Liver (tissue), 8 donors: ENCODE measurements at regions not wholly inside any gene's neighbourhood (a gene's known extent, or its start where the extent isn't known, plus 50 kb on each side); places are given as distances from the start of the nearest gene placed in this dataset.

ENCODE experiments used
- DNase-seq: peaks from one replicate; pipeline ENCODE4 v3.0.0-alpha.2; 2017; ENCODE audit warnings: low spot score
- H3K27ac ChIP-seq, 2 donors: one replicate each; pipeline ENCODE4 v1.7.0; 2013; ENCODE audit warnings: inconsistent platforms in 2 of 2, low read length in 2 of 2, control low read depth in 1 of 2, low read depth in 1 of 2, mild to moderate bottlenecking in 1 of 2
- H3K27me3 ChIP-seq, 4 donors: one replicate each; pipeline versions ENCODE4 v1.6.1 to v1.7.0; 2013; ENCODE audit warnings: low read length in 3 of 4, inconsistent platforms in 1 of 4, mild to moderate bottlenecking in 1 of 4, moderate library complexity in 1 of 4; ENCODE audit not compliant: control insufficient read depth in 4 of 4, insufficient read depth in 4 of 4
- H3K36me3 ChIP-seq, 4 donors: one replicate each; pipeline versions ENCODE4 v1.6.1 to v1.7.0; 2013; ENCODE audit warnings: low read length in 3 of 4, mild to moderate bottlenecking in 3 of 4, low read depth in 1 of 4, moderate library complexity in 1 of 4; ENCODE audit not compliant: control insufficient read depth in 4 of 4, insufficient read depth in 3 of 4
- H3K4me1 ChIP-seq, 4 donors: one replicate each; pipeline versions ENCODE4 v1.6.1 to v1.7.0; 2013; ENCODE audit warnings: low read length in 3 of 4, mild to moderate bottlenecking in 3 of 4, moderate library complexity in 1 of 4; ENCODE audit not compliant: control insufficient read depth in 4 of 4, insufficient read depth in 4 of 4
- H3K4me3 ChIP-seq, 3 donors: one replicate each; pipeline versions ENCODE4 v1.6.1 to v1.7.0; 2013; ENCODE audit warnings: low read length in 3 of 3, control low read depth in 1 of 3, low read depth in 1 of 3, mild to moderate bottlenecking in 1 of 3
- H3K9ac ChIP-seq, 2 donors: one replicate each; pipeline ENCODE4 v1.7.0; 2013; ENCODE audit warnings: low read length in 2 of 2, mild to moderate bottlenecking in 2 of 2, moderate library complexity in 2 of 2, control low read depth in 1 of 2, low read depth in 1 of 2
- H3K9me3 ChIP-seq, 4 donors: one replicate each; pipeline versions ENCODE4 v1.6.1 to v1.7.0; 2013; ENCODE audit warnings: low read length in 3 of 4; ENCODE audit not compliant: control insufficient read depth in 4 of 4
- CTCF ChIP-seq: fragments of 150-350 bp; IDR thresholded peaks from 2 replicates; pipeline ENCODE4 v1.5.1; 2017; ENCODE audit warnings: improper control_type of control experiment, low read depth, low read length; ENCODE audit not compliant: missing input control
- EGR1 ChIP-seq, 2 donors: IDR thresholded peaks; 2 replicates each; pipeline ENCODE4 v1.6.1; 2016 to 2018; ENCODE audit warnings: antibody characterized with exemption in 2 of 2, low read depth in 2 of 2
- FOXA1 ChIP-seq: IDR thresholded peaks from 2 replicates; pipeline ENCODE4 v1.6.1; 2016; ENCODE audit warnings: antibody characterized with exemption
- GABPA ChIP-seq, 2 donors: IDR thresholded peaks in 1 of 2; conservative IDR thresholded peaks in 1 of 2; 2 replicates each; pipeline ENCODE4 v1.6.1; 2016; ENCODE audit warnings: antibody characterized with exemption in 2 of 2, mild to moderate bottlenecking in 1 of 2, moderate library complexity in 1 of 2
- HNF4G ChIP-seq: IDR thresholded peaks from 2 replicates; pipeline ENCODE4 v1.6.1; 2016; ENCODE audit warnings: antibody characterized with exemption
- JUND ChIP-seq, 2 donors: IDR thresholded peaks; 2 replicates each; pipeline ENCODE4 v1.6.1; 2016; ENCODE audit warnings: antibody characterized with exemption in 2 of 2
- RAD21 ChIP-seq, 2 donors: IDR thresholded peaks; 2 replicates each; pipeline ENCODE4 v1.6.1; 2016; ENCODE audit warnings: antibody characterized with exemption in 2 of 2, mild to moderate bottlenecking in 2 of 2
- REST ChIP-seq: IDR thresholded peaks from 2 replicates; pipeline ENCODE4 v1.6.1; 2016; ENCODE audit warnings: antibody characterized with exemption, mild to moderate bottlenecking
- SP1 ChIP-seq: IDR thresholded peaks from 2 replicates; pipeline ENCODE4 v1.6.1; 2018; ENCODE audit warnings: antibody characterized with exemption, mild to moderate bottlenecking
- TAF1 ChIP-seq: conservative IDR thresholded peaks from 2 replicates; pipeline ENCODE4 v1.6.1; 2016; ENCODE audit warnings: antibody characterized with exemption, mild to moderate bottlenecking
- ZBTB33 ChIP-seq: IDR thresholded peaks from 2 replicates; pipeline ENCODE4 v1.6.1; 2016; ENCODE audit warnings: antibody characterized with exemption
- WGBS: extraction: QIAGEN DNeasy Blood & Tissue Kit; methylation state at CpG from one replicate; pipeline ENCODE4 v1.1.7; 2013; 5-methylcytosine and 5-hydroxymethylcytosine counted together
- donor health status: healthy.
- donor health status: healthy.
- donor health status: healthy.
- donor health status: healthy.
- donor health status: healthy.

DNA sequence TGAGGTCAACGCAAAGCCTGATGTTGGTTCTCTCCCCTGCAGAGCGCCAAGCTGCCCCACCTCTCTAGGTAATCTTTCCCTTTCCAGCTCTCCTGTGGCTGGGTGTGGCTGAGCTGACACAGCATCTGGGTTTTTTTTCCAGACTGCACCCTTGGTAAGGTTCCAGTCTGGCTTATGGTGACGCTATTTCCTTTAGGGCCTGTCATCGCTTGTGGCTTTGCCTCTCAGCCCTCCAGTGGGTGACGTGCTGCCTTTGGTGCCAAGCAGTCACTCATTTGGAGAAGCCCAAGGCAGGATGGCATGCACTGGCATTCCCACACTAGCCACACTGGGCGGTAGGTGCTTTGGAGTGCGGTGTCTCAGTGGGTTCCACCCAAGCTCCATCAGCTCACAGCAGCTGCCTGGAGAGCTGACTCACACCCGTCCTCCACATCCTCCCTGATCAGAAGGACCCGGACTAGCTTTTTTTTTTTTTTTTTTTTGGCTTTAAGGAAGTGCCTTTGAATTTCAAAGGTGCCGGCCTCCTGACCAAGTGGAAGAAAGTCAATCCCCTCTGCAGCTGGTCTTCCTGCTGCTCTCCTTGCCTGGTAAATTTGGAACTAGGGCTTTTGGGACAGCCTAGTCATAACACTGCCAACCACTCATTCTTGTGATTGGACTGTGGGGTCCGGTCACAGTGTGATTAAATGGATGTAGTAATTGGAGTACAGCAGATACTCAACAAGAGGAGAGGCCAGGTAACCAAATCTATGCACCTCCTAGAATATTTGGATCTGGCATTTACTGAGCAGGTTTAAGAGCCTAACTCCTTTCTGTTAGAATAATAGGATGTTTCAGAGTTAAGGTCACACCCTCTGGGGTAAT, 153.6 kb downstream of the CD83 start:
- Histone ChIP-seq H3K9ac (no peak overlapping the region), H3K36me3 (no peaks in the 10 kb centered on the region), H3K4me3 (no peak overlapping the region), H3K27ac (no peak overlapping the region), H3K27me3 (no peaks in the 10 kb centered on the region), H3K4me1 (no peaks in the 10 kb centered on the region), H3K9me3 (peaks cover 0 to 5% (median 2%) of the 10 kb centered on the region in 4 donors)
- TF ChIP-seq SP1: no peak
- TF ChIP-seq JUND (IDR thresholded peaks at IDR 0.05): no peak
- TF ChIP-seq EGR1 (IDR thresholded peaks at IDR 0.05; ENCODE audit: low read depth in 2 of 2): no peak
- no peak for TF ChIP-seq RAD21 (IDR thresholded peaks at IDR 0.05)
- TF ChIP-seq ZBTB33: no peak
- TF ChIP-seq HNF4G: no peak
- no peak for TF ChIP-seq GABPA (IDR thresholded peaks at IDR 0.05 in 1 of 2, conservative IDR thresholded peaks at IDR 0.05 in 1 of 2)
- no peak for TF ChIP-seq FOXA1
- 77% methylated on average over 11 of the region's 11 CpGs for WGBS
- no peak for DNase-seq

DNA sequence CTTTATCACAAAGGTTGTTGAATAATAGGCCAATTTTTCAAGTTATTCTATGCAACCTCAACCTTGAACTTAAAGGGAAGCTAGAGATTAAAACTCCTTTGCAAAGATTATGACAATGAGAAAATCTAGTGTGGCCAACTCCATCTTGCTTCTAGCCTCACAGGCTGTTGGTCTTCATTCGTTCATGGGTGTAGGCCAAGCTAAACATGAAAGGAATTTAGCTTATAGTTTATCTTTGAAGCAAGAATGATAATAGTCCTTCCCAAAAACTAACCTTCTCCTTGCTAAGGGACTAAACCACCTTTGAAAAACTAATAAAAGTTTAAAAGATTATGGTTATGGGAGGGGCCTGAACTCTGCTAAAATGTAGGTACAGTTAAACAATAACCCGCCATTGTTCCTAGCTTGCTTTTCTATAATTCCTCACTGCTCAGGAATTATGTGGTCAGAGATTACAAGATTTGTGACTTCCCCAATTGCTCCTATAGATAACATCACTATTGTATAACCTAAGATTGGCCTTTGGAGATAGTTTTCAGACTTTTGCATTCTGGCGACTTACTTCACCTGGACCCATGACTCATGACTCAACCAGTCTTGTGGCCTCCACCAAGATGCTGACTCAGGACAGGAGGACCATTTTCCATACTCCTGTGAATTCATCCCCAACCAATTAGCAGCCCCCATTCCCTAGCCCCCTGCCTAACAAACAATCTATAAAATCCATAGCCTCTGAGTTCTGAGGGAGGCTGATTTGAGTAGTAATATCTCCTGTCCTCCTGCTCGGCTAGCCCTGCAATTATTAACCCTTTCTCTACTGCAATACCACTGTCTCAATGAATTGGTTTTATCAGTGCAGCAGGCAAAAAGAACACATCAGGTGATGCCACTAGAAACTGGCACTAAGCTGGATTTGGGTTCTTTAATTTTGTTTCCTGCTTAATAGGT, 154.5 kb downstream of the CD83 start:
- no peak overlapping the region for H3K27ac ChIP-seq
- TF ChIP-seq TAF1 (no peak), GABPA (IDR thresholded peaks at IDR 0.05 in 1 of 2, conservative IDR thresholded peaks at IDR 0.05 in 1 of 2) (no peak), CTCF (no peak), REST (no peak), EGR1 (IDR thresholded peaks at IDR 0.05; ENCODE audit: low read depth in 2 of 2) (no peak)
- peaks cover 0 to 5% (median 2%) of the 10 kb centered on the region in 4 donors for H3K9me3 ChIP-seq
- no peaks in the 10 kb centered on the region for H3K27me3 ChIP-seq
- H3K36me3 ChIP-seq: no peaks in the 10 kb centered on the region
- DNase-seq: no peak
- 72% methylated on average over 4 of the region's 4 CpGs for WGBS
- H3K4me1 ChIP-seq: no peaks in the 10 kb centered on the region
- no peak overlapping the region for H3K9ac ChIP-seq
- no peak overlapping the region for H3K4me3 ChIP-seq
